SK-N-SH (cell line): ENCODE measurements at regions not wholly inside any gene's neighbourhood (a gene's known extent, or its start where the extent isn't known, plus 50 kb on each side); places are given as distances from the start of the nearest gene placed in this dataset.

Source experiments
- CTCF ChIA-PET: fragments of 300-600, 350-600 bp; formaldehyde crosslinking; extraction: SDS; loops from one replicate; lab custom pipeline; 2021; lab: Yijun Ruan, JAX
- POLR2A ChIA-PET: fragments of 350-600 bp; sonication (Branson Sonifier 250); formaldehyde crosslinking; extraction: SDS; loops from one replicate; lab custom pipeline; 2020; ENCODE audit warnings: antibody characterized with exemption, inconsistent platforms; lab: Yijun Ruan, JAX
- DNase-seq: peaks from one replicate; pipeline ENCODE4 v3.0.0; 2012
- H2AFZ ChIP-seq: fragments of 200-600 bp; sonication (generic); 2 replicates; pipeline ENCODE4 v1.8.1; 2016; ENCODE audit warnings: antibody characterized with exemption, mild to moderate bottlenecking, low read depth
- H3F3A ChIP-seq: fragments of 200-600 bp; sonication (generic); replicated peaks from 2 replicates; pipeline ENCODE3; 2016; ENCODE audit warnings: antibody characterized with exemption, mild to moderate bottlenecking; ENCODE audit not compliant: insufficient read depth
- H3K27ac ChIP-seq, 2 experiments: fragments of 200-500 bp in 1 of 2; fragments of 200-600 bp in 1 of 2; sonication (Bioruptor generic) in 1 of 2; sonication (generic), shearing (Covaris generic) in 1 of 2; 2 replicates each; pipeline versions ENCODE4 v1.5.1 to v1.6.1; 2014 to 2016; ENCODE audit warnings: low read depth in 2 of 2, inconsistent platforms in 1 of 2, low read length in 1 of 2, mild to moderate bottlenecking in 1 of 2, mixed read lengths in 1 of 2
- H3K27me3 ChIP-seq: fragments of 200-600 bp; sonication (generic), shearing (Covaris generic); 2 replicates; pipeline ENCODE4 v1.6.1; 2016; ENCODE audit warnings: mixed run types; ENCODE audit not compliant: insufficient read depth
- H3K36me3 ChIP-seq, 2 experiments: fragments of 200-500 bp in 1 of 2; fragments of 200-600 bp in 1 of 2; sonication (Bioruptor generic) in 1 of 2; sonication (generic) in 1 of 2; replicated peaks in 1 of 2; 2 replicates each; pipeline versions ENCODE3 to v1.5.1; 2014 to 2016; ENCODE audit warnings: low read length in 1 of 2, mild to moderate bottlenecking in 1 of 2; ENCODE audit not compliant: insufficient read depth in 2 of 2, control insufficient read depth in 1 of 2
- H3K4me1 ChIP-seq, 2 experiments: fragments of 200-500 bp in 1 of 2; fragments of 200-600 bp in 1 of 2; sonication (Bioruptor generic) in 1 of 2; sonication (generic), shearing (Covaris generic) in 1 of 2; 2 replicates each; pipeline versions ENCODE4 v1.5.1 to v1.6.1; 2014 to 2016; ENCODE audit warnings: low read depth in 1 of 2, low read length in 1 of 2, mixed run types in 1 of 2; ENCODE audit not compliant: insufficient read depth in 2 of 2, control insufficient read depth in 1 of 2
- H3K4me2 ChIP-seq: fragments of 200-600 bp; sonication (generic), shearing (Covaris generic); 2 replicates; pipeline ENCODE4 v1.6.1; 2017; ENCODE audit warnings: mixed run types
- H3K4me3 ChIP-seq, 2 experiments: fragments of 200-500 bp in 1 of 2; fragments of 200-600 bp in 1 of 2; sonication (Bioruptor generic) in 1 of 2; sonication (generic), shearing (Covaris generic) in 1 of 2; 2 replicates each; pipeline versions ENCODE4 v1.5.1 to v1.8.1; 2014 to 2016; ENCODE audit warnings: low read depth in 2 of 2, inconsistent platforms in 1 of 2, low read length in 1 of 2, mild to moderate bottlenecking in 1 of 2, mixed read lengths in 1 of 2, moderate library complexity in 1 of 2
- H3K79me2 ChIP-seq: fragments of 200-600 bp; sonication (generic); 2 replicates; pipeline ENCODE4 v1.8.1; 2017; ENCODE audit warnings: mild to moderate bottlenecking; ENCODE audit not compliant: insufficient read depth
- H3K9ac ChIP-seq: fragments of 200-600 bp; sonication (generic); 2 replicates; pipeline ENCODE4 v1.6.1; 2017; ENCODE audit warnings: mixed run types
- H3K9me2 ChIP-seq: fragments of 200-600 bp; sonication (generic); 2 replicates; pipeline ENCODE4 v1.6.1; 2017; ENCODE audit warnings: mixed run types
- H3K9me3 ChIP-seq: fragments of 200-600 bp; sonication (generic); 2 replicates; pipeline ENCODE4 v1.6.1; 2017; ENCODE audit warnings: mixed run types, mild to moderate bottlenecking, moderate library complexity
- H4K20me1 ChIP-seq: fragments of 200-600 bp; sonication (generic); 2 replicates; pipeline ENCODE4 v1.6.1; 2017; ENCODE audit warnings: mild to moderate bottlenecking, mixed run types; ENCODE audit not compliant: insufficient read depth
- CHD2 ChIP-seq: fragments of 150-350 bp; IDR thresholded peaks from 2 replicates; pipeline ENCODE4 v1.6.1; 2018; ENCODE audit warnings: low read length; ENCODE audit not compliant: partially characterized antibody
- ELF1 ChIP-seq: IDR thresholded peaks from 2 replicates; pipeline ENCODE4 v1.4.0; 2012
- FOXM1 ChIP-seq: IDR thresholded peaks from 2 replicates; pipeline ENCODE4 v1.4.0; 2012; ENCODE audit warnings: low read depth, mild to moderate bottlenecking
- IRF3 ChIP-seq: fragments of 150-350 bp; IDR thresholded peaks from 2 replicates; pipeline ENCODE4 v1.6.1; 2016; ENCODE audit warnings: mild to moderate bottlenecking, low read depth, low read length
- MEF2A ChIP-seq: IDR thresholded peaks from 2 replicates; pipeline ENCODE4 v1.4.0; 2012; ENCODE audit warnings: low read depth, borderline replicate concordance
- POLR2AphosphoS5 ChIP-seq: IDR thresholded peaks from 2 replicates; pipeline ENCODE4 v1.6.1; 2012; ENCODE audit warnings: low read depth, low read length
- RAD21 ChIP-seq: IDR thresholded peaks from 2 replicates; pipeline ENCODE4 v1.6.1; 2012; ENCODE audit warnings: mild to moderate bottlenecking, low read length
- RCOR1 ChIP-seq: fragments of 150-350 bp; IDR thresholded peaks from 2 replicates; pipeline ENCODE4 v1.6.1; 2017; ENCODE audit warnings: antibody characterized with exemption, low read length
- REST ChIP-seq: IDR thresholded peaks from 2 replicates; pipeline ENCODE4 v1.6.1; 2012; ENCODE audit warnings: mild to moderate bottlenecking, low read depth, low read length, moderate library complexity
- RFX5 ChIP-seq: IDR thresholded peaks from 2 replicates; pipeline ENCODE4 v1.6.1; 2012; ENCODE audit warnings: mild to moderate bottlenecking, improper control_type of control experiment, low read length
- RXRA ChIP-seq: IDR thresholded peaks from 2 replicates; pipeline ENCODE4 v1.4.0; 2012; ENCODE audit warnings: low read depth, mild to moderate bottlenecking, borderline replicate concordance
- SMC3 ChIP-seq: IDR thresholded peaks from 2 replicates; pipeline ENCODE4 v1.6.1; 2012; ENCODE audit warnings: low read depth, low read length, improper control_type of control experiment
- TCF12 ChIP-seq: IDR thresholded peaks from 2 replicates; pipeline ENCODE4 v1.4.0; 2012
- TEAD4 ChIP-seq: IDR thresholded peaks from 2 replicates; pipeline ENCODE4 v1.4.0; 2012; ENCODE audit warnings: mild to moderate bottlenecking, borderline replicate concordance; ENCODE audit not compliant: insufficient read depth
- USF1 ChIP-seq: IDR thresholded peaks from 2 replicates; pipeline ENCODE4 v1.4.0; 2012; ENCODE audit warnings: low read depth, borderline replicate concordance
- YY1 ChIP-seq: IDR thresholded peaks from 2 replicates; pipeline ENCODE4 v1.4.0; 2012; ENCODE audit warnings: low read depth, mild to moderate bottlenecking
- ZBTB33 ChIP-seq: IDR thresholded peaks from 2 replicates; pipeline ENCODE4 v1.4.0; 2012; ENCODE audit warnings: low read depth, borderline replicate concordance
- WGBS: methylation state at CpG from one replicate; pipeline ENCODE4 v1.1.6; 2017; ENCODE audit warnings: low lambda C conversion rate; 5-methylcytosine and 5-hydroxymethylcytosine counted together

GRCh38 chr14:106210650-106211049 lies 684.3 kb downstream of the TMEM121 start (continued):
- TF ChIP-seq IRF3 (no peak), FOXM1 (no peak), POLR2AphosphoS5 (no peak)

GRCh38 chr14:106211334-106211900 lies 685.0 kb downstream of the TMEM121 start:
- Histone ChIP-seq H3F3A (no peaks in the 10 kb centered on the region), H3K27me3 (peaks cover 6% of the 10 kb centered on the region; the same call in 1 of the 2 replicates), H3K9ac (no peak overlapping the region), H3K27ac (no peak overlapping the region), H4K20me1 (no peaks in the 10 kb centered on the region), H3K9me3 (no peaks in the 10 kb centered on the region), H3K79me2 (no peaks in the 10 kb centered on the region), H3K4me1 (no peaks in the 10 kb centered on the region), H3K4me3 (no peak overlapping the region), H3K9me2 (no peaks in the 10 kb centered on the region), H2AFZ (no peak overlapping the region), H3K4me2 (no peak overlapping the region), H3K36me3 (no peaks in the 10 kb centered on the region)
- no peak for DNase-seq
- CTCF ChIA-PET = interaction anchor here (1.1 kb wide), 1 partner anchor 46 kb away, joined by 3 read pairs; no protein-coding TSS in a partner anchor
- WGBS = 0% methylated on average over 7 of the region's 7 CpGs
- POLR2A ChIA-PET = no interaction called here
- TF ChIP-seq TCF12 (no peak), RXRA (no peak), TEAD4 (no peak), RFX5 (no peak), MEF2A (no peak), ZBTB33 (no peak), CHD2 (no peak), REST (no peak), RCOR1 (no peak), RAD21 (no peak), ELF1 (no peak), USF1 (no peak), SMC3 (no peak), YY1 (no peak)
